ENCODE measurements at regions not wholly inside any gene's neighbourhood (a gene's known extent, or its start where the extent isn't known, plus 50 kb on each side); places are given as distances from the start of the nearest gene placed in this dataset.

DNA sequence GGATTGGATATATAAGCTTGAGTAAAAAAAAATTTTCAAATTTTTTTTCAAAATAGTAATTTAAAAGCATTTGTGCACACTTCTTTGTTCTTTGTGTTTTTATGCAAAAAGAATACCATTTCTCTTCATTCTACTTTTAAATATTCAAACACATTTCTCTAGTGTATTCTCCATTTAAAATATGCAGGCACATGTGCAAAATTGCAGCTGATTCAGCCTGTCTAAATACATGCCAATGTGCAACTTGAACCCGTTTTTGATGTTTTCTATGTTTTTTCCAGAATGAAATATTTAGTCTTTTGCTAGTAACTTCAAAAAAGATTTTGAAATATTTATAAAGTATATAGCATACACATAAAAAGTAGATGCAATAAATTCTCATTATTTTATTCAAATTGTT is 411.8 kb downstream of the MMUT start:
- TF ChIP-seq, protein P1, sequence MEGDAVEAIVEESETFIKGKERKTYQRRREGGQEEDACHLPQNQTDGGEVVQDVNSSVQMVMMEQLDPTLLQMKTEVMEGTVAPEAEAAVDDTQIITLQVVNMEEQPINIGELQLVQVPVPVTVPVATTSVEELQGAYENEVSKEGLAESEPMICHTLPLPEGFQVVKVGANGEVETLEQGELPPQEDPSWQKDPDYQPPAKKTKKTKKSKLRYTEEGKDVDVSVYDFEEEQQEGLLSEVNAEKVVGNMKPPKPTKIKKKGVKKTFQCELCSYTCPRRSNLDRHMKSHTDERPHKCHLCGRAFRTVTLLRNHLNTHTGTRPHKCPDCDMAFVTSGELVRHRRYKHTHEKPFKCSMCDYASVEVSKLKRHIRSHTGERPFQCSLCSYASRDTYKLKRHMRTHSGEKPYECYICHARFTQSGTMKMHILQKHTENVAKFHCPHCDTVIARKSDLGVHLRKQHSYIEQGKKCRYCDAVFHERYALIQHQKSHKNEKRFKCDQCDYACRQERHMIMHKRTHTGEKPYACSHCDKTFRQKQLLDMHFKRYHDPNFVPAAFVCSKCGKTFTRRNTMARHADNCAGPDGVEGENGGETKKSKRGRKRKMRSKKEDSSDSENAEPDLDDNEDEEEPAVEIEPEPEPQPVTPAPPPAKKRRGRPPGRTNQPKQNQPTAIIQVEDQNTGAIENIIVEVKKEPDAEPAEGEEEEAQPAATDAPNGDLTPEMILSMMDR (optimal IDR thresholded peaks at IDR 0.05 in 1 of 3, IDR thresholded peaks at IDR 0.05 in 1 of 3, conservative IDR thresholded peaks at IDR 0.05 in 1 of 3; ENCODE audit: extremely low read depth in 1 of 3, insufficient read depth in 2 of 3, low read length in 3 of 3) = no peak
- TF ChIP-seq EZH2 (IDR thresholded peaks at IDR 0.05; ENCODE audit: low read length) = no peak

All from keratinocyte (primary cell).